HCT116 (cell line): ENCODE measurements at regions not wholly inside any gene's neighbourhood (a gene's known extent, or its start where the extent isn't known, plus 50 kb on each side); places are given as distances from the start of the nearest gene placed in this dataset.

ENCODE experiments used
- EZH2 ChIP-seq: fragments of 200-600 bp; sonication (generic); IDR thresholded peaks from 2 replicates; pipeline ENCODE4 v1.6.1; 2017; ENCODE audit warnings: antibody characterized with exemption, mixed run types
- POLR2A ChIP-seq: IDR thresholded peaks from 2 replicates; pipeline ENCODE4 v1.7.0; 2011; ENCODE audit warnings: borderline replicate concordance; ENCODE audit not compliant: insufficient read depth, insufficient read length; ENCODE audit errors: extremely low read depth
- YY1 ChIP-seq: IDR thresholded peaks from 2 replicates; pipeline ENCODE4 v1.6.1; 2011; ENCODE audit warnings: low read length, low read depth, moderate library complexity, mild to moderate bottlenecking; ENCODE audit not compliant: insufficient replicate concordance; ENCODE audit errors: extremely low read depth
- TF ChIP-seq, protein P1 (sequence below), 3 experiments: fragments of 200-600 bp in 1 of 3; sonication (generic) in 1 of 3; IDR thresholded peaks in 2 of 3; conservative IDR thresholded peaks in 1 of 3; 2 replicates each; pipeline ENCODE4 v1.5.1; 2012 to 2017; ENCODE audit warnings: low read depth in 2 of 3, low read length in 2 of 3, antibody characterized with exemption in 1 of 3, borderline replicate concordance in 1 of 3, control low read depth in 1 of 3, mild to moderate bottlenecking in 1 of 3, mixed read lengths in 1 of 3, mixed run types in 1 of 3, moderate library complexity in 1 of 3; ENCODE audit not compliant: insufficient read depth in 1 of 3
- TF ChIP-seq, protein P2 (sequence below): IDR thresholded peaks from 2 replicates; pipeline ENCODE4 v1.6.1; 2012; ENCODE audit warnings: low read depth

- TF ChIP-seq, protein P1, sequence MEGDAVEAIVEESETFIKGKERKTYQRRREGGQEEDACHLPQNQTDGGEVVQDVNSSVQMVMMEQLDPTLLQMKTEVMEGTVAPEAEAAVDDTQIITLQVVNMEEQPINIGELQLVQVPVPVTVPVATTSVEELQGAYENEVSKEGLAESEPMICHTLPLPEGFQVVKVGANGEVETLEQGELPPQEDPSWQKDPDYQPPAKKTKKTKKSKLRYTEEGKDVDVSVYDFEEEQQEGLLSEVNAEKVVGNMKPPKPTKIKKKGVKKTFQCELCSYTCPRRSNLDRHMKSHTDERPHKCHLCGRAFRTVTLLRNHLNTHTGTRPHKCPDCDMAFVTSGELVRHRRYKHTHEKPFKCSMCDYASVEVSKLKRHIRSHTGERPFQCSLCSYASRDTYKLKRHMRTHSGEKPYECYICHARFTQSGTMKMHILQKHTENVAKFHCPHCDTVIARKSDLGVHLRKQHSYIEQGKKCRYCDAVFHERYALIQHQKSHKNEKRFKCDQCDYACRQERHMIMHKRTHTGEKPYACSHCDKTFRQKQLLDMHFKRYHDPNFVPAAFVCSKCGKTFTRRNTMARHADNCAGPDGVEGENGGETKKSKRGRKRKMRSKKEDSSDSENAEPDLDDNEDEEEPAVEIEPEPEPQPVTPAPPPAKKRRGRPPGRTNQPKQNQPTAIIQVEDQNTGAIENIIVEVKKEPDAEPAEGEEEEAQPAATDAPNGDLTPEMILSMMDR (IDR thresholded peaks at IDR 0.05 in 2 of 3, conservative IDR thresholded peaks at IDR 0.05 in 1 of 3; ENCODE audit: borderline replicate concordance in 1 of 3, insufficient read depth in 1 of 3, low read depth in 2 of 3, low read length in 2 of 3), result no peak
- no peak for TF ChIP-seq YY1
- no peak for TF ChIP-seq EZH2
- TF ChIP-seq, protein P2, sequence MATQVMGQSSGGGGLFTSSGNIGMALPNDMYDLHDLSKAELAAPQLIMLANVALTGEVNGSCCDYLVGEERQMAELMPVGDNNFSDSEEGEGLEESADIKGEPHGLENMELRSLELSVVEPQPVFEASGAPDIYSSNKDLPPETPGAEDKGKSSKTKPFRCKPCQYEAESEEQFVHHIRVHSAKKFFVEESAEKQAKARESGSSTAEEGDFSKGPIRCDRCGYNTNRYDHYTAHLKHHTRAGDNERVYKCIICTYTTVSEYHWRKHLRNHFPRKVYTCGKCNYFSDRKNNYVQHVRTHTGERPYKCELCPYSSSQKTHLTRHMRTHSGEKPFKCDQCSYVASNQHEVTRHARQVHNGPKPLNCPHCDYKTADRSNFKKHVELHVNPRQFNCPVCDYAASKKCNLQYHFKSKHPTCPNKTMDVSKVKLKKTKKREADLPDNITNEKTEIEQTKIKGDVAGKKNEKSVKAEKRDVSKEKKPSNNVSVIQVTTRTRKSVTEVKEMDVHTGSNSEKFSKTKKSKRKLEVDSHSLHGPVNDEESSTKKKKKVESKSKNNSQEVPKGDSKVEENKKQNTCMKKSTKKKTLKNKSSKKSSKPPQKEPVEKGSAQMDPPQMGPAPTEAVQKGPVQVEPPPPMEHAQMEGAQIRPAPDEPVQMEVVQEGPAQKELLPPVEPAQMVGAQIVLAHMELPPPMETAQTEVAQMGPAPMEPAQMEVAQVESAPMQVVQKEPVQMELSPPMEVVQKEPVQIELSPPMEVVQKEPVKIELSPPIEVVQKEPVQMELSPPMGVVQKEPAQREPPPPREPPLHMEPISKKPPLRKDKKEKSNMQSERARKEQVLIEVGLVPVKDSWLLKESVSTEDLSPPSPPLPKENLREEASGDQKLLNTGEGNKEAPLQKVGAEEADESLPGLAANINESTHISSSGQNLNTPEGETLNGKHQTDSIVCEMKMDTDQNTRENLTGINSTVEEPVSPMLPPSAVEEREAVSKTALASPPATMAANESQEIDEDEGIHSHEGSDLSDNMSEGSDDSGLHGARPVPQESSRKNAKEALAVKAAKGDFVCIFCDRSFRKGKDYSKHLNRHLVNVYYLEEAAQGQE, result no peak
- TF ChIP-seq POLR2A, result no peak
Observed at GRCh38 chr2:12949406-12949805, 232.7 kb downstream of the TRIB2 start.
